ENCODE measurements at regions not wholly inside any gene's neighbourhood (a gene's known extent, or its start where the extent isn't known, plus 50 kb on each side); places are given as distances from the start of the nearest gene placed in this dataset.

- TF ChIP-seq, protein P1, sequence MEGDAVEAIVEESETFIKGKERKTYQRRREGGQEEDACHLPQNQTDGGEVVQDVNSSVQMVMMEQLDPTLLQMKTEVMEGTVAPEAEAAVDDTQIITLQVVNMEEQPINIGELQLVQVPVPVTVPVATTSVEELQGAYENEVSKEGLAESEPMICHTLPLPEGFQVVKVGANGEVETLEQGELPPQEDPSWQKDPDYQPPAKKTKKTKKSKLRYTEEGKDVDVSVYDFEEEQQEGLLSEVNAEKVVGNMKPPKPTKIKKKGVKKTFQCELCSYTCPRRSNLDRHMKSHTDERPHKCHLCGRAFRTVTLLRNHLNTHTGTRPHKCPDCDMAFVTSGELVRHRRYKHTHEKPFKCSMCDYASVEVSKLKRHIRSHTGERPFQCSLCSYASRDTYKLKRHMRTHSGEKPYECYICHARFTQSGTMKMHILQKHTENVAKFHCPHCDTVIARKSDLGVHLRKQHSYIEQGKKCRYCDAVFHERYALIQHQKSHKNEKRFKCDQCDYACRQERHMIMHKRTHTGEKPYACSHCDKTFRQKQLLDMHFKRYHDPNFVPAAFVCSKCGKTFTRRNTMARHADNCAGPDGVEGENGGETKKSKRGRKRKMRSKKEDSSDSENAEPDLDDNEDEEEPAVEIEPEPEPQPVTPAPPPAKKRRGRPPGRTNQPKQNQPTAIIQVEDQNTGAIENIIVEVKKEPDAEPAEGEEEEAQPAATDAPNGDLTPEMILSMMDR (conservative IDR thresholded peaks at IDR 0.05; ENCODE audit: low read length): peak; percentile 73
- no peak for TF ChIP-seq EZH2phosphoT487 (IDR thresholded peaks at IDR 0.05; ENCODE audit: borderline replicate concordance)
Measured at GRCh38 chr7:106736508-106737201, 75.7 kb upstream of the CCDC71L start.

All from Loucy (cell line).